Osteocyte (in vitro differentiated cells): ENCODE measurements at regions not wholly inside any gene's neighbourhood (a gene's known extent, or its start where the extent isn't known, plus 50 kb on each side); places are given as distances from the start of the nearest gene placed in this dataset.
"Not testable (repeated sequence)": the region's sequence is repeated elsewhere in the genome, so short reads cannot be mapped to it uniquely, and the experiment has no call there.

Experiments used
- DNase-seq: peaks from one replicate; pipeline ENCODE4 v3.0.0; 2021; ENCODE audit warnings: mixed read lengths; ENCODE audit not compliant: unreplicated experiment; ENCODE audit errors: extremely low spot score
- H3K27ac Mint-ChIP-seq: one replicate; pipeline ENCODE4 v1.8.0; 2021; ENCODE audit warnings: mild to moderate bottlenecking, mixed read lengths; ENCODE audit not compliant: unreplicated experiment
- H3K27me3 Mint-ChIP-seq: one replicate; pipeline ENCODE4 v1.8.0; 2021; ENCODE audit warnings: mixed read lengths; ENCODE audit not compliant: unreplicated experiment
- H3K36me3 Mint-ChIP-seq: one replicate; pipeline ENCODE4 v1.8.0; 2021; ENCODE audit warnings: mixed read lengths; ENCODE audit not compliant: unreplicated experiment
- H3K4me1 Mint-ChIP-seq: one replicate; pipeline ENCODE4 v1.8.0; 2021; ENCODE audit warnings: mixed read lengths; ENCODE audit not compliant: unreplicated experiment
- H3K4me3 Mint-ChIP-seq: one replicate; pipeline ENCODE4 v1.8.0; 2021; ENCODE audit warnings: mild to moderate bottlenecking, moderate library complexity, mixed read lengths; ENCODE audit not compliant: unreplicated experiment
- H3K9me3 Mint-ChIP-seq: one replicate; pipeline ENCODE4 v1.8.0; 2021; ENCODE audit warnings: mixed read lengths; ENCODE audit not compliant: unreplicated experiment
- CTCF ChIP-seq: fragments of 200-600 bp; sonication (generic); IDR thresholded peaks from 2 replicates; pipeline ENCODE4 v1.5.0; 2021; ENCODE audit warnings: antibody characterized with exemption, mild to moderate bottlenecking, moderate library complexity

GRCh38 chr5:63011158-63011557 lies 432.5 kb downstream of the LRRC70 start:
- no peak for TF ChIP-seq CTCF
- H3K27ac Mint-ChIP-seq = no peak overlapping the region
- H3K4me3 Mint-ChIP-seq = no peak overlapping the region
- H3K4me1 Mint-ChIP-seq = no peaks in the 10 kb centered on the region
- H3K36me3 Mint-ChIP-seq = no peaks in the 10 kb centered on the region
- H3K27me3 Mint-ChIP-seq = no peaks in the 10 kb centered on the region
- no peak for DNase-seq
- H3K9me3 Mint-ChIP-seq = peaks cover 22% of the 10 kb centered on the region

GRCh38 chr5:63008195-63008594 lies 429.6 kb downstream of the LRRC70 start:
- Mint-ChIP-seq H3K27me3 (no peaks in the 10 kb centered on the region), H3K4me1 (no peaks in the 10 kb centered on the region), H3K4me3 (no peak overlapping the region), H3K36me3 (no peaks in the 10 kb centered on the region), H3K27ac (no peak overlapping the region), H3K9me3 (peaks cover 19% of the 10 kb centered on the region)
- DNase-seq = no peak
- no peak for TF ChIP-seq CTCF

GRCh38 chr5:62994842-62995241 lies 416.2 kb downstream of the LRRC70 start:
- H3K36me3 Mint-ChIP-seq, DNase-seq, H3K4me1 Mint-ChIP-seq, H3K4me3 Mint-ChIP-seq, H3K27ac Mint-ChIP-seq, H3K27me3 Mint-ChIP-seq: not testable (repeated sequence)
- peaks cover 50% of the 10 kb centered on the region for H3K9me3 Mint-ChIP-seq

- Mint-ChIP-seq H3K4me1 (no peaks in the 10 kb centered on the region), H3K36me3 (no peaks in the 10 kb centered on the region), H3K4me3 (no peak overlapping the region), H3K27ac (no peak overlapping the region), H3K27me3 (no peaks in the 10 kb centered on the region), H3K9me3 (peaks cover 49% of the 10 kb centered on the region)
- no peak for DNase-seq
- no peak for TF ChIP-seq CTCF
Measured at GRCh38 chr5:62985749-62986148, 407.1 kb downstream of the LRRC70 start.

- Mint-ChIP-seq H3K4me3 (no peak overlapping the region), H3K4me1 (no peaks in the 10 kb centered on the region), H3K27ac (no peak overlapping the region), H3K27me3 (no peaks in the 10 kb centered on the region), H3K9me3 (peaks cover 19% of the 10 kb centered on the region), H3K36me3 (no peaks in the 10 kb centered on the region)
- no peak for DNase-seq
- TF ChIP-seq CTCF = no peak
Measured at GRCh38 chr5:62982348-62982747, 403.7 kb downstream of the LRRC70 start.

- no peaks in the 10 kb centered on the region for H3K36me3 Mint-ChIP-seq
- H3K4me1 Mint-ChIP-seq = no peaks in the 10 kb centered on the region
Measured at GRCh38 chr5:62980884-62981283, 402.3 kb downstream of the LRRC70 start.

More at GRCh38 chr5:62980884-62981283, 402.3 kb downstream of the LRRC70 start:
- Mint-ChIP-seq H3K9me3 (peaks cover 5% of the 10 kb centered on the region), H3K27ac (no peak overlapping the region), H3K4me3 (no peak overlapping the region), H3K27me3 (no peaks in the 10 kb centered on the region)
- DNase-seq = no peak
- no peak for TF ChIP-seq CTCF
